NCI-H1092 (cell line): ENCODE measurements at regions not wholly inside any gene's neighbourhood (a gene's known extent, or its start where the extent isn't known, plus 50 kb on each side); places are given as distances from the start of the nearest gene placed in this dataset.
"Not testable (repeated sequence)": the region's sequence is repeated elsewhere in the genome, so short reads cannot be mapped to it uniquely, and the experiment has no call there.

Experiments
- DNase-seq: peaks from one replicate; lab custom pipeline; 2025; lab: John Stamatoyannopoulos, UW

GRCh38 chr1:189036628-189037027 is 1441.0 kb downstream of the BRINP3 start:
- DNase-seq = no peak

DNA sequence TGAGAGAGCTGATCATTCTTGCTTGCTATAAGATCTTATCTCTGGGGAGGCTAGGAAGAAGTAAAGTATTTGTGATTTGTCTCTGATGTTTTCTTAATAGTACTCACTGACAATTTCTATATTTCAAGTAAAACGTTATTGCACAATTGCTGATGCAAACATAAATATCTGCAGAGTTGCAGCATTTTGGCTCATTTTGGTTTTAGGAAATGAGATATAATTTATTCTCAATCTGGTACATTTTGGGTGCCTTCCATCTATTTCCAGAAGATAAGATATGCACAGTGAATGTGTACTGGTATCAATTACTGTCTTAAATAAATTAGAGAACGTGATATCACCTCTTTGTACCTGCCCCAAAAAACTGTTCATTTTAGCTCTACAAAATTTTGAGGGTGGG is 1431.5 kb downstream of the BRINP3 start:
- no peak for DNase-seq

DNA sequence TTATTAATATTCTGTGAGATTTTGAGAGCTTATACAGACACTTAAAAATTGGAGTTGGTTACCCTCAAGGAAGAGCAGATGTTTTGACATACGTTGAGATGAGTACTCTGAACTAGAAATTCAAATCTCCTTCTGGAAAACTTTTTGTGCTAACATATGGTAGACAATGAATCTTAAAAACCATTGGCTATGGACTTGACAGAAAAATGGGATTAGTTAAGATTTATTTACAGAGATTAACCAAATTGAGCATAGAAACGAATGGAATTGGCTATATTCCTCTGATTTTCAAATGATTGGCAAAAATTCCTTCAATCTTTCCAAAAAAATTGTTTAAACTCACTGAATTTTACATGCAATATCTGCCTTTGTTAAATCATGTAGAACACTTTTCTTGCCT is 1392.9 kb downstream of the BRINP3 start:
- no peak for DNase-seq

- no peak for DNase-seq
Observed at GRCh38 chr1:189103956-189104355, 1373.7 kb downstream of the BRINP3 start.

GRCh38 chr1:189117072-189117770 is 1360.4 kb downstream of the BRINP3 start:
- DNase-seq = no peak

- DNase-seq = no peak
Observed at GRCh38 chr1:189121941-189122340, 1355.7 kb downstream of the BRINP3 start.

DNA sequence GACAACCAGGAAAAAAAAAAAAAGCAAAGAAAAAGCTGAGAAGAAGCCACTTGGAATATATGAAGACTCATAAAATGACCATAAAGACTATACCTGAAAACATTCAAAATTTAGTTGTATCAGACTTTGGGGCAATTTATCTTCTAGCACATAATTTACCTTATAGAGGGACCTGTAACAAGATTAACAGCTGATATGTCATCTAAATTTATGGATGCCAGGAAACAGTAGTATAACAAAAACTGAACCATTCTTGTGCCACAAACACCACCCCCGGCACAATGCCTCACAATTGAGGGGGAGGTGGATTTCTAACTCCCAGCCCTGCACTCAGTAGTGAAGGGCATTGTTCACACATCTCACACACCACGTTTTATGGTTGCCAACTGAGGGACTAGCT is 1352.0 kb downstream of the BRINP3 start:
- no peak for DNase-seq

- DNase-seq = no peak
Observed at GRCh38 chr1:189131576-189131975, 1346.1 kb downstream of the BRINP3 start.

- not testable (repeated sequence) for DNase-seq
Observed at GRCh38 chr1:189139748-189140147, 1337.9 kb downstream of the BRINP3 start.

- DNase-seq = no peak
Observed at GRCh38 chr1:189141056-189141455, 1336.6 kb downstream of the BRINP3 start.

DNA sequence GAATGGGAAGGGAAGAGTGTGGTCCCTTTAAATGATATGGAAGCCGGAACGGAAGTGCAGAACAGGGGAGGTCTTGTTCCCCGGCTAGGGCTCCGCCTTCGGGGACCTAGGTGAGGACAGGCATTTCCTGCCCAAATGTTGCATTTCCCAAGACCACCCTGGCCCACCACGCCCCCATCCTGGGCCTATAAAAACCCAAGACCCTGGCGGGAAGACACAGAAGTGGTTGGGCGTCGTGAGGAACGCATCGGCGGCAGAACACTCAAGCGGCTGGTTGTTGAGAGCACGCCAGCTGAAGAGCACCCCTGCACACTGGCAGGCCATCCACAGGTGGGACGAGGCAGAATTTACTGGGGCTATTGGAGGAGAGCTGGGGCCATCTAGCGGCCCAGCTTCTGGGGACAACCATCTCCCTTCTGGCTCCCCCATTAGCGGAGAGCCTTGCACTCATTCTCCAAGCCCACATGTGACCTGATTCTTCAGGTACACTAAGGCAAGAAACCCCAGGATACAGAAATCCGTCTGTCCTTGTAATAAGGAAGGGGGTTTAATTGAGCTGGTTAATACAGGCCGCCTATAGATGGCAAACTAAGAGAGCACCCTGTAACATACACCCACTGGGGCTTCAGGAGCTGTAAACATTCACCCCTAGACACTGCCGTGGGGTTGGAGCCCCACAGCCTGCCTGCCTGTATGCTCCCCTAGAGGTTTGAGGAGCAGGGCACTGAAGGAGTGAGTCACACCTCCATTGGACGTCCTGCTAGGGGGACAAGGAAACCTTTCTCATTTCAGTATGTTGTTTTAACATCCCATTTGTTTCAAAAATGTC is 1327.9 kb downstream of the BRINP3 start:
- DNase-seq = no peak

GRCh38 chr1:189150624-189151023 is 1327.0 kb downstream of the BRINP3 start:
- DNase-seq = no peak

DNA sequence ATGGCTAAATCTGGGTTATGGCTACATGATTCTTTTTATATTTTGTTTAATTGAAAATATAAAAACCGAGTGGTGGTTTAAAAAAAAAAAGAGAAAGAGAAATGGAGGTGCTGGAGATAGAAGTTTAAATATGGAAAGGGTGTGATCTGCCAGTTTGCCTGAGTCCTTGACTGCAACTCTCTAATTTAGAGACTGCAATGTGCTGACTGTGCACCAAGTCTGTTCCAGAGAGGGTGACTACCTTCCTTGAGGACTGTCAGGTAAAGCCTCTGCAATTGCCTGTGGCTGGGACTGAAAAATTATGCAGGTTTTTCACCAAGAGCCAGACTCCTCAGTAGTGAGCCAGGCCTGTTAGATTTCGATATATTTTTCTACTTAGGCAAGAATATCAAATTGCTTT is 1326.3 kb downstream of the BRINP3 start:
- DNase-seq = no peak

DNA sequence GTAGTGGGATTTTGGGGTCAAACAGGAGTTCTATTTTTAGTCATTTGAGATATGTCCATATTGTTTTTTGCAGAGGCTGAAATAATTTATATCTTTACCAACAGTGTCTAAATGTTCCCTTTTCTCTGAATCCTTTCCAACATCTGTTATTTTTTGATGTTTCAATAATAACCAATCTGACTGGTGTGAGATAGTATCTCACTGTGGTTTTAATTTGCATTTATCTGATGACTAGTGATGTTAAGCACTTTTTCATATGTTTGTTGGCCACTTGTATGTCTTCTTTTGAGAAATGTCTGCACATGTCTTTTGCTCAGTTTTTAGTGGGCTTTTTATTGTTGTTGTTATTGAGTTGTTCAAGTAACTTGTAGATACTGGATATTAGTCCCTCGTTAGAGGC is 1325.0 kb downstream of the BRINP3 start:
- DNase-seq = no peak

DNA sequence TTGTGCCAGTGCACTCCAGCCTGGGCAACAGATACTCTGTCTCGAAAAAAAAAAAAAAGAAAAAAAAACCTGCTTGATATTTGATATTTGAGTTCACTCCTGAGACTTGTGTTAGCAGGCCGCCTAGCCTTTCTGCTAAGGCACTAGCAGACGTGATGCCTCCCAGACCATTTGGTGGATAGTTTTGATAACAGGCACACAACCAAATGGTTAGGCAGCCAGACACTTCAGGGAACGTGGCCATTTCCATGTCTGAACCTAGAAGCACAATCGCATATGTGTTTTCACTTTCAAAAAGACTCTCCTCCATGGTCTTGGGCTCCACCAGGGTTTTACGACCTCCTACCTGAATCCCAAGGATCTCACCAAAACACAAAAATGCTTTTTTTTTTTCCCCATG is 1319.5 kb downstream of the BRINP3 start:
- DNase-seq = no peak

GRCh38 chr1:189175889-189176288 is 1301.8 kb downstream of the BRINP3 start:
- no peak for DNase-seq

DNA sequence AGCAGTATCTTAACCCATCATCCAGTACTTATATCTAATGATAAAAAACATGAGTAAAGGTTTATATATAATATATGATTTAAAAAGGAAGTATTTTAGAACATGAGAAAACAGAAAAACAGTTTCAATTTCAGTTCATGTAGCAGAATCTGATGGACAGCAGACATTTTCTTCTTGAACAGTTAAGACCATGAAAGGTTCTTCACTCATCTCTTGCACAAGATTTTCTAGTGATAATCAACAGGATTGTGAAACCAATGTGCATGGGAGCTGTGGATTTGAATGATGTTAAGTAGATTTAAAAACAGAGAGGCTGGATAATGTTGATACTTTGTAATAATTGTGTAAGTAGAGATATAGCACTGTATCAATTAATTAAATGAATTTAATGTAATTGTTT is 1297.6 kb downstream of the BRINP3 start:
- DNase-seq = no peak

- DNase-seq = no peak
Observed at GRCh38 chr1:189185097-189185496, 1292.6 kb downstream of the BRINP3 start.

- no peak for DNase-seq
Observed at GRCh38 chr1:189192741-189193520, 1284.7 kb downstream of the BRINP3 start.

GRCh38 chr1:189205863-189206262 is 1271.8 kb downstream of the BRINP3 start:
- no peak for DNase-seq

DNA sequence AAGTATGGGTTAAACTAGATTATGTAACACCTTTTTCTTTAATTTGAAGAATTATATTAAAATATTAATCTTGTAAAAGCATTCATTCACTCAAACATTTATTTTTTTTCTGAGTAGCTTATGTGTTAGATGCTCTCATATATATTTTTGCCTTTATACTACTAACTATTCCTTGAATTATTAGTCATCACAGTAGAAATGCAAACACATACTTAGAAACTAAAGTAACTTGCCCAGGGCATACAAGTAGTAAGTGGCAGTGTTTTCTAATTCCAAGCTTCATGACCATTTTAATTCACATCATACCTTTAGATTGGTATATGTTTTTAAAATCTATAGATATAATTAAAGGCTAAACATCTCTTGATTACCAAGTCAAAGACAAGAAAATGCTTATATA is 1271.0 kb downstream of the BRINP3 start:
- DNase-seq = no peak

DNA sequence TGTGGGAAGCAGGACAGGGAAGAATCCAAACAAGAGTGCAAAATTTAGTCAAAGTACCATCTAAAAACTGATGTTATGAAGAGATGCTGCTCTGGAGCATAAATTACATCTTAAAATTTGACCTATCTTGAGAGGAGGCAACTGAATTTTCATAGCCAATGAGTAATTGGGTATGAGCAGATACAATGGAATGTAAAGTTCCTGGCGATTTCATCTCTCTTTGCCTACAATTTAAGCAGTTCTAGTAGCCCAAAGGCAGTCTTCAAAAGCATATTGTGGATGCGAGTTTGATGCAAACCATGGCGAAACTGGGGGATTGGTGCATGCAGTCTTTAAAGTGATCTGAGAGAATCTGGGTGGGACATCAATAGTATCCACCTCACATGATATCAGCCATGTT is 1265.9 kb downstream of the BRINP3 start:
- no peak for DNase-seq

- DNase-seq = no peak
Observed at GRCh38 chr1:189212606-189213005, 1265.1 kb downstream of the BRINP3 start.
